ENCODE measurements at regions not wholly inside any gene's neighbourhood (a gene's known extent, or its start where the extent isn't known, plus 50 kb on each side); places are given as distances from the start of the nearest gene placed in this dataset.
"Not testable (repeated sequence)": the region's sequence is repeated elsewhere in the genome, so short reads cannot be mapped to it uniquely, and the experiment has no call there.

- no peak overlapping the region for H3K27ac Mint-ChIP-seq (ENCODE audit: unreplicated experiment)
- H3K4me3 Mint-ChIP-seq (ENCODE audit: unreplicated experiment), result no peak overlapping the region
- H3K4me1 Mint-ChIP-seq (ENCODE audit: low read depth, unreplicated experiment), result peaks cover 24% of the 10 kb centered on the region
Observed at GRCh38 chr4:146049802-146050201, 111.2 kb upstream of the ZNF827 start.

DNA sequence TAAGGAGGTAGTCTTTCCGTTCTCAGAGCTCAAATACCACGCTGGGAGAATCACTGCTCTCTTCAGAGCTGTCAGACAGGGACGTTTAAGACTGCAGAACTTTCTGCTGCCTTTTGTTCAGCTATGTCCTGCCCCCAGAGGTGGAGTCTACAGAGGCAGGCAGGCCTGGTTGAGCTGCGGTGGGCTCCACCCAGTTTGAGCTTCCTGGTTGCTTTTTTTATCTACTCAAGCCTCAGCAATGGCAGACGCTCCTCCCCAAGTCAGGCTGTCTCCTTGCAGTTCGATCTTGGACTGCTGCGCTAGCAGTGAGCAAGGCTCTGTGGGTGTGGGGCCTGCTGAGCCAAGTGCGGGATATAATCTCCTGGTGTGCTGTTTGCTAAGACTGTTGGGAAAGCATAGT is 109.1 kb upstream of the ZNF827 start:
- not testable (repeated sequence) for H3K27me3 ChIP-seq (ENCODE audit: insufficient read depth, low read length); H2AFZ ChIP-seq (ENCODE audit: low read depth, low read length); H3K27ac ChIP-seq (ENCODE audit: low read depth, low read length); H3K9ac ChIP-seq (ENCODE audit: low read length); H3K4me2 ChIP-seq (ENCODE audit: low read length); H3K27ac Mint-ChIP-seq (ENCODE audit: unreplicated experiment); DNase-seq (ENCODE audit: low read depth); H3K79me2 ChIP-seq (ENCODE audit: insufficient read depth, low read length); H3K9me3 ChIP-seq (ENCODE audit: insufficient read depth, low read depth, low read length); H3K4me3 Mint-ChIP-seq (ENCODE audit: unreplicated experiment); H3K4me1 Mint-ChIP-seq (ENCODE audit: low read depth, unreplicated experiment); H3K27me3 Mint-ChIP-seq (ENCODE audit: low read depth, unreplicated experiment); H4K20me1 ChIP-seq (ENCODE audit: insufficient read depth, low read length); FAIRE-seq; H3K36me3 Mint-ChIP-seq (ENCODE audit: low read depth, unreplicated experiment); H3K4me3 ChIP-seq (ENCODE audit: insufficient read depth, low read depth, low read length); H3K36me3 ChIP-seq (ENCODE audit: insufficient read depth, low read length)
- H3K9me3 Mint-ChIP-seq (ENCODE audit: unreplicated experiment), result peaks cover 12% of the 10 kb centered on the region
- H3K4me1 ChIP-seq (ENCODE audit: insufficient read depth, low read length), result peaks cover 14% of the 10 kb centered on the region

More at GRCh38 chr4:146049802-146050201, 111.2 kb upstream of the ZNF827 start:
- Histone ChIP-seq H4K20me1 (ENCODE audit: insufficient read depth, low read length) (no peaks in the 10 kb centered on the region), H2AFZ (ENCODE audit: low read depth, low read length) (no peak overlapping the region), H3K9ac (ENCODE audit: low read length) (no peak overlapping the region), H3K4me1 (ENCODE audit: insufficient read depth, low read length) (peaks cover 31% of the 10 kb centered on the region), H3K36me3 (ENCODE audit: insufficient read depth, low read length) (no peaks in the 10 kb centered on the region), H3K79me2 (ENCODE audit: insufficient read depth, low read length) (no peaks in the 10 kb centered on the region), H3K27ac (ENCODE audit: low read depth, low read length) (no peak overlapping the region), H3K9me3 (ENCODE audit: insufficient read depth, low read depth, low read length) (peaks cover 3% of the 10 kb centered on the region), H3K4me3 (ENCODE audit: insufficient read depth, low read depth, low read length) (no peak overlapping the region), H3K27me3 (ENCODE audit: insufficient read depth, low read length) (no peaks in the 10 kb centered on the region), H3K4me2 (ENCODE audit: low read length) (no peak overlapping the region)
- H3K36me3 Mint-ChIP-seq (ENCODE audit: low read depth, unreplicated experiment), result no peaks in the 10 kb centered on the region
- H3K9me3 Mint-ChIP-seq (ENCODE audit: unreplicated experiment), result peaks cover 12% of the 10 kb centered on the region
- FAIRE-seq, result no peak
- DNase-seq (ENCODE audit: low read depth), result no peak
- H3K27me3 Mint-ChIP-seq (ENCODE audit: low read depth, unreplicated experiment), result peaks cover 1% of the 10 kb centered on the region
- TF ChIP-seq, protein P1, sequence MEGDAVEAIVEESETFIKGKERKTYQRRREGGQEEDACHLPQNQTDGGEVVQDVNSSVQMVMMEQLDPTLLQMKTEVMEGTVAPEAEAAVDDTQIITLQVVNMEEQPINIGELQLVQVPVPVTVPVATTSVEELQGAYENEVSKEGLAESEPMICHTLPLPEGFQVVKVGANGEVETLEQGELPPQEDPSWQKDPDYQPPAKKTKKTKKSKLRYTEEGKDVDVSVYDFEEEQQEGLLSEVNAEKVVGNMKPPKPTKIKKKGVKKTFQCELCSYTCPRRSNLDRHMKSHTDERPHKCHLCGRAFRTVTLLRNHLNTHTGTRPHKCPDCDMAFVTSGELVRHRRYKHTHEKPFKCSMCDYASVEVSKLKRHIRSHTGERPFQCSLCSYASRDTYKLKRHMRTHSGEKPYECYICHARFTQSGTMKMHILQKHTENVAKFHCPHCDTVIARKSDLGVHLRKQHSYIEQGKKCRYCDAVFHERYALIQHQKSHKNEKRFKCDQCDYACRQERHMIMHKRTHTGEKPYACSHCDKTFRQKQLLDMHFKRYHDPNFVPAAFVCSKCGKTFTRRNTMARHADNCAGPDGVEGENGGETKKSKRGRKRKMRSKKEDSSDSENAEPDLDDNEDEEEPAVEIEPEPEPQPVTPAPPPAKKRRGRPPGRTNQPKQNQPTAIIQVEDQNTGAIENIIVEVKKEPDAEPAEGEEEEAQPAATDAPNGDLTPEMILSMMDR (IDR thresholded peaks at IDR 0.05; ENCODE audit: insufficient read depth, low read depth, low read length), result no peak
- no peak for TF ChIP-seq EZH2 (IDR thresholded peaks at IDR 0.05; ENCODE audit: insufficient read depth, low read length)

DNA sequence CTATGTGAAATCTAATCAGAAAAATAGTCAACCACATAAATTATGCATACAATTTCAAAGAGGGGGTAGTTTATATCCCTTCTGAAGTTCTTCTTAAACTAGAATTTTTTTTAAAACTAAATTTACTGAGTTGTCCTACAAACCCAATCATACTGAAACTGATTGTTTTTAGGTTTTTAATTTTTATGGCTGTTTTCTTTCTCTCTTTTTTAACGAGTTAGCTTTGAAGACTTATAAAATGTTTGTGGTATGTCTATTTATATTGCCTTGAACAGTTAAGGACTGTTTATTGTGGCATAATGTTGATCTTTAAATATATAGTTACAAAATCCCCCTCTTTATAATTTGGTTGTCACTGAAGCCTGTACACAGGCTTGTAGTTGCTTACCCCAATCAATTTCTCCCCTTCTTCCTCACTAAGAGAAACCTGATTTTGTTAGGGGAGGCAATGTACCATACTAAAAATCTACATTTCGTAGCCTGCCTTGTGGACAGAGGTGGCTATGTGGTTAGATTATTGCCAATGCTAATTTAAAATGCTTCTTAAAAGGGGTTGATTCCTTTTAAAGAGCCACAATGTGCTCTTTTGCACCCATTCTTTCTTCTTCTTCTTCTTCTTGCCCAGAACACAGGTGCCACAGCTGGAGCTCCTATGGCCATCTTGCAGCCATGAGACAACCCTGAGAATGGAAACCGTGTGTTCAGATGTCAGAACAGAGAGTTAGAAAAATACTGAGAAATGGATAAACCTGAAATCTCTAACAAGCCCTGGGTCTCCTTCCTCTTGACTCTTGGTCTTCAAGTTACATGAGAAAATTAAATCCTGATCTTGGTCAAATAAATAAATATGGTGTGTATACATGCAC is 102.7 kb upstream of the ZNF827 start:
- Histone ChIP-seq H4K20me1 (ENCODE audit: insufficient read depth, low read length) (no peaks in the 10 kb centered on the region), H3K4me1 (ENCODE audit: insufficient read depth, low read length) (no peaks in the 10 kb centered on the region), H3K27me3 (ENCODE audit: insufficient read depth, low read length) (no peaks in the 10 kb centered on the region), H2AFZ (ENCODE audit: low read depth, low read length) (no peak overlapping the region), H3K27ac (ENCODE audit: low read depth, low read length) (no peak overlapping the region), H3K79me2 (ENCODE audit: insufficient read depth, low read length) (no peaks in the 10 kb centered on the region), H3K4me3 (ENCODE audit: insufficient read depth, low read depth, low read length) (no peak overlapping the region), H3K9ac (ENCODE audit: low read length) (no peak overlapping the region), H3K36me3 (ENCODE audit: insufficient read depth, low read length) (no peaks in the 10 kb centered on the region), H3K4me2 (ENCODE audit: low read length) (no peak overlapping the region), H3K9me3 (ENCODE audit: insufficient read depth, low read depth, low read length) (no peaks in the 10 kb centered on the region)
- no peak for TF ChIP-seq EZH2 (IDR thresholded peaks at IDR 0.05; ENCODE audit: insufficient read depth, low read length)
- TF ChIP-seq, protein P1 (IDR thresholded peaks at IDR 0.05; ENCODE audit: insufficient read depth, low read depth, low read length), result no peak
- H3K27ac Mint-ChIP-seq (ENCODE audit: unreplicated experiment), result no peak overlapping the region
- no peaks in the 10 kb centered on the region for H3K36me3 Mint-ChIP-seq (ENCODE audit: low read depth, unreplicated experiment)
- FAIRE-seq, result no peak
- H3K27me3 Mint-ChIP-seq (ENCODE audit: low read depth, unreplicated experiment), result peaks cover 1% of the 10 kb centered on the region
- DNase-seq (ENCODE audit: low read depth), result no peak
- H3K4me3 Mint-ChIP-seq (ENCODE audit: unreplicated experiment), result no peak overlapping the region
- H3K9me3 Mint-ChIP-seq (ENCODE audit: unreplicated experiment), result peaks cover 2% of the 10 kb centered on the region
- H3K4me1 Mint-ChIP-seq (ENCODE audit: low read depth, unreplicated experiment), result no peaks in the 10 kb centered on the region
